ENCODE measurements at regions not wholly inside any gene's neighbourhood (a gene's known extent, or its start where the extent isn't known, plus 50 kb on each side); places are given as distances from the start of the nearest gene placed in this dataset.

DNA sequence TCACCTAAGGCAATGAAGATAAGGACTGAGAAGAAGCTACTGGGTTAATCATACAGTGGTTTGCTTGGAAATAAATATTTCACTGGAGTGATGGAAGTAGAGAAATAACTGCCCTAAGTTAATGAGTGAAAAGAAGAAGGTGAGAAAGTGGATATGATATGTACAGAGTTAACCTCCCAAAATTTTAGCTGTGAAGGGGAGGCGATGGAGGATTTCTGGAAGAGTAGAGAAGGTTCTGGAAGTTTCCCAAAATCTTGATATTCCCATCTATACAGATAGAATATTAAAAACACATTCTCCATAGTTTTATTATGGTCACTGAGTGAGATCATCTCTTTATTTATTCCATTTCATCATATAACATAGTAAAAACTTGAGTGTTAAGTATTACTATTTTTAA lies 296.6 kb upstream of the RGPD4 start:
- TF ChIP-seq, protein P1, sequence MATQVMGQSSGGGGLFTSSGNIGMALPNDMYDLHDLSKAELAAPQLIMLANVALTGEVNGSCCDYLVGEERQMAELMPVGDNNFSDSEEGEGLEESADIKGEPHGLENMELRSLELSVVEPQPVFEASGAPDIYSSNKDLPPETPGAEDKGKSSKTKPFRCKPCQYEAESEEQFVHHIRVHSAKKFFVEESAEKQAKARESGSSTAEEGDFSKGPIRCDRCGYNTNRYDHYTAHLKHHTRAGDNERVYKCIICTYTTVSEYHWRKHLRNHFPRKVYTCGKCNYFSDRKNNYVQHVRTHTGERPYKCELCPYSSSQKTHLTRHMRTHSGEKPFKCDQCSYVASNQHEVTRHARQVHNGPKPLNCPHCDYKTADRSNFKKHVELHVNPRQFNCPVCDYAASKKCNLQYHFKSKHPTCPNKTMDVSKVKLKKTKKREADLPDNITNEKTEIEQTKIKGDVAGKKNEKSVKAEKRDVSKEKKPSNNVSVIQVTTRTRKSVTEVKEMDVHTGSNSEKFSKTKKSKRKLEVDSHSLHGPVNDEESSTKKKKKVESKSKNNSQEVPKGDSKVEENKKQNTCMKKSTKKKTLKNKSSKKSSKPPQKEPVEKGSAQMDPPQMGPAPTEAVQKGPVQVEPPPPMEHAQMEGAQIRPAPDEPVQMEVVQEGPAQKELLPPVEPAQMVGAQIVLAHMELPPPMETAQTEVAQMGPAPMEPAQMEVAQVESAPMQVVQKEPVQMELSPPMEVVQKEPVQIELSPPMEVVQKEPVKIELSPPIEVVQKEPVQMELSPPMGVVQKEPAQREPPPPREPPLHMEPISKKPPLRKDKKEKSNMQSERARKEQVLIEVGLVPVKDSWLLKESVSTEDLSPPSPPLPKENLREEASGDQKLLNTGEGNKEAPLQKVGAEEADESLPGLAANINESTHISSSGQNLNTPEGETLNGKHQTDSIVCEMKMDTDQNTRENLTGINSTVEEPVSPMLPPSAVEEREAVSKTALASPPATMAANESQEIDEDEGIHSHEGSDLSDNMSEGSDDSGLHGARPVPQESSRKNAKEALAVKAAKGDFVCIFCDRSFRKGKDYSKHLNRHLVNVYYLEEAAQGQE (IDR thresholded peaks at IDR 0.05; ENCODE audit: insufficient read depth in 1 of 2, low read depth in 2 of 2, low read length in 2 of 2) = no peak
- TF ChIP-seq FOXP2 (optimal IDR thresholded peaks at IDR 0.05; ENCODE audit: borderline replicate concordance, extremely low read depth, extremely low read length, insufficient read depth) (no peak), POLR2AphosphoS5 (IDR thresholded peaks at IDR 0.05; ENCODE audit: low read depth, low read length) (no peak), SIN3A (IDR thresholded peaks at IDR 0.05; ENCODE audit: borderline replicate concordance, insufficient read depth, low read length) (no peak), TAF1 (IDR thresholded peaks at IDR 0.05; ENCODE audit: borderline replicate concordance, insufficient read depth, low read length) (no peak)

DNA sequence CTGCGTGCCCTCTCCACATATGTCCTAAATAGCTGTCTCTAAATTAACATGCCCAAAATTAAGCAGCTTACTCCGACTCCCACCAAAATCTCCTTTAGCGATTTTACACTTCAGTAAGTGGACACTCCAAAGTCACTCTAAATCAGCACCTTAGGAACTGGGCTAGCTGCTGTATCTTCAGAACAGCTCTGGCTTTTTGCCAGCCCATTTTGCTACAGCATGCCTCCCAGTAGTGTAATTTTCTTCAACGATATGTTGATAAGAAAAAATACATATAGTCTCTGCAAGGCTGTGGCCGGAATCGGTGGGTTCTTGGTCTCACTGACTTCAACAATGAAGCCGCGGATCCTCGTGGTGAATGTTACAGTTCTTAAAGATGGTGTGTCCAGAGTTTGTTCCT lies 291.8 kb upstream of the RGPD4 start:
- TF ChIP-seq POLR2AphosphoS5 (IDR thresholded peaks at IDR 0.05; ENCODE audit: low read depth, low read length) (no peak), TAF1 (IDR thresholded peaks at IDR 0.05; ENCODE audit: borderline replicate concordance, insufficient read depth, low read length) (no peak), SIN3A (IDR thresholded peaks at IDR 0.05; ENCODE audit: borderline replicate concordance, insufficient read depth, low read length) (no peak), FOXP2 (optimal IDR thresholded peaks at IDR 0.05; ENCODE audit: borderline replicate concordance, extremely low read depth, extremely low read length, insufficient read depth) (no peak)
- TF ChIP-seq, protein P1 (IDR thresholded peaks at IDR 0.05; ENCODE audit: insufficient read depth in 1 of 2, low read depth in 2 of 2, low read length in 2 of 2) = no peak

DNA sequence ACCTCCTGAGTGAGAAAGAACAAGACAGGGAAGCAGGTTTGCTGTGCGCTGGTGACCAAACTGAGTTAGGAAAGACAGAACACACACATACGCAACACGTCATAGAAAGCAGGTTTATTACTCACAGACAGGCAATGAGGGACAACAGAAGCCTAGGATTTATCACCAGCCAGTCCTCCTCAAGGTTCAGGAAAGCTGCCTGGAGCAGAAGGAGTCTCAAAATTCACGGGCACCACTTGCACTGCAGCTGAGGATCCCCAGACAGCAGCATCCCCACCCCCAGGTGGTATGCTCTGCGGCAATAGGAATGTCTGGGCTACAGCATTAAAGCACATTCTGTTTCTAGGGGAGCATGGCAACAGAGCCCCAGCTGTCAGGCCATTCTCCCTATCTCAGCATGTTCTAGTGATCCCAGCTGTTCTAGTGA lies 284.4 kb upstream of the RGPD4 start:
- TF ChIP-seq POLR2AphosphoS5 (IDR thresholded peaks at IDR 0.05; ENCODE audit: low read depth, low read length) (no peak), FOXP2 (optimal IDR thresholded peaks at IDR 0.05; ENCODE audit: borderline replicate concordance, extremely low read depth, extremely low read length, insufficient read depth) (no peak), SIN3A (IDR thresholded peaks at IDR 0.05; ENCODE audit: borderline replicate concordance, insufficient read depth, low read length) (no peak), TAF1 (IDR thresholded peaks at IDR 0.05; ENCODE audit: borderline replicate concordance, insufficient read depth, low read length) (no peak)
- TF ChIP-seq, protein P1 (IDR thresholded peaks at IDR 0.05; ENCODE audit: insufficient read depth in 1 of 2, low read depth in 2 of 2, low read length in 2 of 2) = no peak

DNA sequence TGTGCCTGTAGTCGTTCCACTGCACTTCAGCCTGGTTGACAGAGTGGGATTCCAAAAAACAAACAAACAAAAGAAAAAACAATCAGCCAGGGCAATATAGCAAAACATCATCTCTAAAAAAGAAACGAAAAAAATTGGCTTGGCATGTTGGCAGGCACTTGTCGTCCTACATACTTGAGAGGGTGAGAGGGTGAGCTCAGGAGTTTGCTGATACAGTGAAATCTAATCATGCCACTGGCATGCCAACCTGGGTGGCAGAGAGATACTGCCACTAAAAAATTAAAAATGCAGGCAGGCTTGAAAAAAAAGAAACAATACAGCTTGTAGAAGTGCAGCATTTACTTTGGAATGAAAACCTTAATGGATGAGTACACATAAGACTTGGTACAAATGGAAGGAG lies 282.9 kb upstream of the RGPD4 start:
- TF ChIP-seq POLR2AphosphoS5 (IDR thresholded peaks at IDR 0.05; ENCODE audit: low read depth, low read length) = no peak
- no peak for TF ChIP-seq TAF1 (IDR thresholded peaks at IDR 0.05; ENCODE audit: borderline replicate concordance, insufficient read depth, low read length)
- TF ChIP-seq, protein P1 (IDR thresholded peaks at IDR 0.05; ENCODE audit: insufficient read depth in 1 of 2, low read depth in 2 of 2, low read length in 2 of 2) = no peak
- TF ChIP-seq FOXP2 (optimal IDR thresholded peaks at IDR 0.05; ENCODE audit: borderline replicate concordance, extremely low read depth, extremely low read length, insufficient read depth) = no peak
- TF ChIP-seq SIN3A (IDR thresholded peaks at IDR 0.05; ENCODE audit: borderline replicate concordance, insufficient read depth, low read length) = no peak

DNA sequence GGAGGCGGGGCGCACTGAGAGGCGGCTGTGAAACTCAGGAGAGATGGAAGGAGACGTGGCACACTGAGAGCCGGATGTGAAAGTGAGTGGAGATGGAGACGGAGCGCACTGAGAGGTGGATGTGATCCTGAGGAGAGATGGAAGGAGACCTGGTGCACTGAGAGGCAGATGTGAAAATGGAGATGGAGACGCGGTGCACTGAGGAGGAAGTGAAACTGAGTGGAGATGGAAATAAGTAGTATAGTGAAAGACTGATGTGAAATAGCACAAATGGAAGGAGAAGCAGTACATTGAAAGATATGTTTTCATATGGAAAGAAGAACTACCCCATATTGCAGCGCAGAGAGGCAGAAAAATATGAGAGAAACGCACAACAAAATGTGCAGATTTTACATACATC lies 281.6 kb upstream of the RGPD4 start:
- TF ChIP-seq TAF1 (IDR thresholded peaks at IDR 0.05; ENCODE audit: borderline replicate concordance, insufficient read depth, low read length) = no peak
- no peak for TF ChIP-seq SIN3A (IDR thresholded peaks at IDR 0.05; ENCODE audit: borderline replicate concordance, insufficient read depth, low read length)
- TF ChIP-seq, protein P1 (IDR thresholded peaks at IDR 0.05; ENCODE audit: insufficient read depth in 1 of 2, low read depth in 2 of 2, low read length in 2 of 2) = no peak
- TF ChIP-seq POLR2AphosphoS5 (IDR thresholded peaks at IDR 0.05; ENCODE audit: low read depth, low read length) = no peak
- no peak for TF ChIP-seq FOXP2 (optimal IDR thresholded peaks at IDR 0.05; ENCODE audit: borderline replicate concordance, extremely low read depth, extremely low read length, insufficient read depth)
